NCI-H460 (cell line): ENCODE measurements at regions not wholly inside any gene's neighbourhood (a gene's known extent, or its start where the extent isn't known, plus 50 kb on each side); places are given as distances from the start of the nearest gene placed in this dataset.
"Not testable (repeated sequence)": the region's sequence is repeated elsewhere in the genome, so short reads cannot be mapped to it uniquely, and the experiment has no call there.

Experiments used
- DNase-seq: peaks from one replicate; pipeline ENCODE4 v3.0.0-alpha.2; 2016; ENCODE audit warnings: low read depth; ENCODE audit errors: extremely low read depth

GRCh38 chr10:10730471-10731043 lies 287.1 kb upstream of the CELF2 start:
- DNase-seq = no peak

GRCh38 chr10:10731366-10731765 lies 286.3 kb upstream of the CELF2 start:
- DNase-seq = no peak

GRCh38 chr10:10734356-10735064 lies 283.2 kb upstream of the CELF2 start:
- no peak for DNase-seq

GRCh38 chr10:10745291-10745690 lies 272.4 kb upstream of the CELF2 start:
- DNase-seq = no peak

GRCh38 chr10:10755490-10755889 lies 262.2 kb upstream of the CELF2 start:
- DNase-seq = no peak

GRCh38 chr10:10758306-10758705 lies 259.4 kb upstream of the CELF2 start:
- DNase-seq = no peak

GRCh38 chr10:10759806-10760205 lies 257.9 kb upstream of the CELF2 start:
- DNase-seq = not testable (repeated sequence)

GRCh38 chr10:10765017-10765416 lies 252.7 kb upstream of the CELF2 start:
- DNase-seq = no peak

GRCh38 chr10:10772411-10772810 lies 245.3 kb upstream of the CELF2 start:
- DNase-seq = no peak

GRCh38 chr10:10772874-10773508 lies 244.7 kb upstream of the CELF2 start:
- DNase-seq = no peak

- DNase-seq = no peak
These were observed 243.3 kb upstream of the CELF2 start for GRCh38 chr10:10774416-10774815.

GRCh38 chr10:10776363-10776762 lies 241.3 kb upstream of the CELF2 start:
- no peak for DNase-seq

GRCh38 chr10:10777279-10777678 lies 240.4 kb upstream of the CELF2 start:
- DNase-seq = peak; percentile 7

- DNase-seq = no peak
These were observed 239.9 kb upstream of the CELF2 start for GRCh38 chr10:10777723-10778122.

GRCh38 chr10:10778959-10779358 lies 238.7 kb upstream of the CELF2 start:
- no peak for DNase-seq

- no peak for DNase-seq
These were observed 238.2 kb upstream of the CELF2 start for GRCh38 chr10:10779511-10779910.

GRCh38 chr10:10780746-10781145 lies 236.9 kb upstream of the CELF2 start:
- DNase-seq = no peak

- DNase-seq = no peak
These were observed 235.1 kb upstream of the CELF2 start for GRCh38 chr10:10782603-10783002.

- no peak for DNase-seq
These were observed 232.0 kb upstream of the CELF2 start for GRCh38 chr10:10785627-10786026.

- DNase-seq = no peak
These were observed 231.3 kb upstream of the CELF2 start for GRCh38 chr10:10786109-10787090.

- no peak for DNase-seq
These were observed 230.1 kb upstream of the CELF2 start for GRCh38 chr10:10787586-10787985.
